ENCODE measurements at regions not wholly inside any gene's neighbourhood (a gene's known extent, or its start where the extent isn't known, plus 50 kb on each side); places are given as distances from the start of the nearest gene placed in this dataset.

DNA sequence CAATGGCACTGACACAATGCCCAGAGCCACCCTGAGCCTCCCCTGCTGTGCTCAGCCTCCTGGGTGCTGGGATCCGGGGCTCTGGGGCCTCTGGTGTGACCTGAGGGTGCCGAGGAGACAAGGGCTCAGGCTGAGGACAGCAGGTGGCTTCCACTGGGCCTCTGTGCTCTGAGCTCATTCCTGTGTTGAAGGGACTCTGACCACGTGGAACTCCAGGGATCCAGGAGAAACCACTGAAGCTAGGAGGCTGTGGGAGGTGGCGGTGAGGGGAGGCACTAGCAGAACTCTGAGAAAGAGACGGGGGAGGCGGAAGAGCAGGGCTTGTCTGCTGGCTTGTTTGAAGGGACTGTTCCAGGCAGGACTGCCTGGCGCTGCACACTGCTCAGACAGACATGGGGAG is 318.7 kb upstream of the IRX1 start:
- TF ChIP-seq, protein P1, sequence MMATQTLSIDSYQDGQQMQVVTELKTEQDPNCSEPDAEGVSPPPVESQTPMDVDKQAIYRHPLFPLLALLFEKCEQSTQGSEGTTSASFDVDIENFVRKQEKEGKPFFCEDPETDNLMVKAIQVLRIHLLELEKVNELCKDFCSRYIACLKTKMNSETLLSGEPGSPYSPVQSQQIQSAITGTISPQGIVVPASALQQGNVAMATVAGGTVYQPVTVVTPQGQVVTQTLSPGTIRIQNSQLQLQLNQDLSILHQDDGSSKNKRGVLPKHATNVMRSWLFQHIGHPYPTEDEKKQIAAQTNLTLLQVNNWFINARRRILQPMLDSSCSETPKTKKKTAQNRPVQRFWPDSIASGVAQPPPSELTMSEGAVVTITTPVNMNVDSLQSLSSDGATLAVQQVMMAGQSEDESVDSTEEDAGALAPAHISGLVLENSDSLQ (IDR thresholded peaks at IDR 0.05) = no peak
- TF ChIP-seq ELF4 (IDR thresholded peaks at IDR 0.05) (no peak), NFRKB (IDR thresholded peaks at IDR 0.05) (no peak), LEF1 (IDR thresholded peaks at IDR 0.05; ENCODE audit: borderline replicate concordance) (no peak), ZNF384 (IDR thresholded peaks at IDR 0.05) (no peak), SP1 (IDR thresholded peaks at IDR 0.05) (no peak), CTBP1 (IDR thresholded peaks at IDR 0.05; ENCODE audit: borderline replicate concordance) (no peak), TARDBP (IDR thresholded peaks at IDR 0.05) (no peak), L3MBTL2 (conservative IDR thresholded peaks at IDR 0.05) (no peak), FOXM1 (IDR thresholded peaks at IDR 0.05; ENCODE audit: borderline replicate concordance) (no peak), HDGF (IDR thresholded peaks at IDR 0.05; ENCODE audit: borderline replicate concordance) (no peak)

Data from HEK293T (cell line).